Vagina (tissue), 2 donors: ENCODE measurements at regions not wholly inside any gene's neighbourhood (a gene's known extent, or its start where the extent isn't known, plus 50 kb on each side); places are given as distances from the start of the nearest gene placed in this dataset.

Experiments used
- POLR2A ChIP-seq, 2 donors: fragments of 450-650 bp; IDR thresholded peaks; one replicate each; pipeline ENCODE4 v1.6.1; 2017; ENCODE audit warnings: antibody characterized with exemption in 2 of 2, mild to moderate bottlenecking in 2 of 2, moderate library complexity in 2 of 2
- POLR2AphosphoS5 ChIP-seq, 2 donors: sonication (generic); formaldehyde crosslinking; IDR thresholded peaks; one replicate each; pipeline ENCODE4 v1.9.0; 2017; ENCODE audit warnings: antibody characterized with exemption in 2 of 2, mild to moderate bottlenecking in 2 of 2, low read depth in 1 of 2; ENCODE audit not compliant: insufficient read depth in 1 of 2
- TF ChIP-seq, protein P1 (sequence below), 3 experiments: fragments of 450-650 bp in 2 of 3; fragments of 200-600 bp in 1 of 3; sonication (generic) in 1 of 3; IDR thresholded peaks; one replicate each; pipeline ENCODE4 v1.5.1; 2017 to 2019; ENCODE audit warnings: antibody characterized with exemption in 3 of 3, mild to moderate bottlenecking in 2 of 3, moderate library complexity in 2 of 3

DNA sequence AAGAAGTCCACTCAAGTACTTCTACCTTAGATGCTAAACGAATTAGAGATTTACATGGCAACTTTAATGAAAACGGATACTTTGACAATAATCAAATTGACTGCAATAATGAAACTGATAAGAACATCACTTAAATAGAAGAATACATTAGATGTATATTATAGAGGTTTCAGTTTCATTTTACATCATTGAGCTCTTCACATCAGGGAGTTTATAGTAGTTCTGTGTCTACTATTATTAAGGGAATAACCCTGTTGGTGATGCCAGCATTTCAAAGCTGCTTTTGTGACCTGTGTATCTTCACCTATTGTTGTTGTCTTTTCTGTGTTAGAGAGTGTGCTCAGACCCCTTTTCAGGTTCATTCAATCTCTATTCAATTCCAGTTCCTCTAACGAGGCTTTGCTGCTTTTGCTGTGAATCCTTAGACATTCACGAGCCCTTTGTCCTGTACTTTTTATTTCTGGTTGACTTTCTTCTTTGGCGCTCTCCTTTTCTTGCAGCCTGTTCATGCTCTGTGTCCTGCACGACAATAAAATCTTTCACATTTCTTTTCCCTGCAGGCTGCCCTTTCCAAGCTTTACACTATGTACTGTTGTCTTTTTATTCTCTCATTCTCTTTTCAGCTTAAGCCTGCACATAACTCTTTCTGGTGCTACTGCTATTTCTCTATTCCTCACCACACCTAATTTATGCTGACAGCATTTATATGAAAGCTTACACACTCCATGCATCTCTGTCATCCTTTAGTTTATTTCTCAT lies 232.1 kb downstream of the CPE start:
- no peak for TF ChIP-seq POLR2A (IDR thresholded peaks at IDR 0.05)
- TF ChIP-seq, protein P1, sequence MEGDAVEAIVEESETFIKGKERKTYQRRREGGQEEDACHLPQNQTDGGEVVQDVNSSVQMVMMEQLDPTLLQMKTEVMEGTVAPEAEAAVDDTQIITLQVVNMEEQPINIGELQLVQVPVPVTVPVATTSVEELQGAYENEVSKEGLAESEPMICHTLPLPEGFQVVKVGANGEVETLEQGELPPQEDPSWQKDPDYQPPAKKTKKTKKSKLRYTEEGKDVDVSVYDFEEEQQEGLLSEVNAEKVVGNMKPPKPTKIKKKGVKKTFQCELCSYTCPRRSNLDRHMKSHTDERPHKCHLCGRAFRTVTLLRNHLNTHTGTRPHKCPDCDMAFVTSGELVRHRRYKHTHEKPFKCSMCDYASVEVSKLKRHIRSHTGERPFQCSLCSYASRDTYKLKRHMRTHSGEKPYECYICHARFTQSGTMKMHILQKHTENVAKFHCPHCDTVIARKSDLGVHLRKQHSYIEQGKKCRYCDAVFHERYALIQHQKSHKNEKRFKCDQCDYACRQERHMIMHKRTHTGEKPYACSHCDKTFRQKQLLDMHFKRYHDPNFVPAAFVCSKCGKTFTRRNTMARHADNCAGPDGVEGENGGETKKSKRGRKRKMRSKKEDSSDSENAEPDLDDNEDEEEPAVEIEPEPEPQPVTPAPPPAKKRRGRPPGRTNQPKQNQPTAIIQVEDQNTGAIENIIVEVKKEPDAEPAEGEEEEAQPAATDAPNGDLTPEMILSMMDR (IDR thresholded peaks at IDR 0.05) = no peak
- no peak for TF ChIP-seq POLR2AphosphoS5 (IDR thresholded peaks at IDR 0.05; ENCODE audit: insufficient read depth in 1 of 2, low read depth in 1 of 2)
